IMR-90 (cell line): ENCODE measurements at regions not wholly inside any gene's neighbourhood (a gene's known extent, or its start where the extent isn't known, plus 50 kb on each side); places are given as distances from the start of the nearest gene placed in this dataset.

Experiments
- ATAC-seq: fragments of 200-7000 bp; cut with Tn5 transposase; 2 replicates; pipeline ENCODE4 v1.9.1; 2020; ENCODE audit warnings: low read depth, mild to moderate bottlenecking, moderate library complexity
- BruUV-seq: library from RNA; stranded (reverse); fragments of 400-500 nt; replicated peaks from 2 replicates; lab custom pipeline; 2021; lab: Mats Ljungman, UMichigan
- CTCF ChIA-PET: fragments of 300-600 bp; formaldehyde crosslinking; extraction: SDS; loops from one replicate; lab custom pipeline; 2021; ENCODE audit warnings: antibody characterized with exemption; lab: Yijun Ruan, JAX
- POLR2A ChIA-PET: fragments of 300-600 bp; sonication (Branson Sonifier 250); formaldehyde crosslinking; loops from one replicate; lab custom pipeline; 2022; ENCODE audit warnings: antibody characterized with exemption; ENCODE audit not compliant: unreplicated experiment; lab: Charles Lee
- DNase-seq: peaks from one replicate; pipeline ENCODE4 v3.0.0; 2013
- H2AFZ ChIP-seq: replicated peaks from 2 replicates; pipeline ENCODE3; 2013; ENCODE audit warnings: low read length, mild to moderate bottlenecking; ENCODE audit not compliant: poor library complexity
- H2AK5ac ChIP-seq: 2 replicates; pipeline ENCODE4 v1.6.1; 2013; ENCODE audit warnings: low read depth, low read length, inconsistent platforms
- H2AK9ac ChIP-seq: replicated peaks from 2 replicates; pipeline ENCODE3; 2013; ENCODE audit warnings: mild to moderate bottlenecking, low read depth, low read length, moderate library complexity; ENCODE audit not compliant: poor library complexity
- H2BK120ac ChIP-seq: 2 replicates; pipeline ENCODE4 v1.6.1; 2013; ENCODE audit warnings: low read depth, low read length, inconsistent platforms
- H2BK15ac ChIP-seq: 3 replicates; pipeline ENCODE4 v1.6.1; 2013; ENCODE audit warnings: low read depth, low read length, inconsistent platforms
- H2BK20ac ChIP-seq: 2 replicates; pipeline ENCODE4 v1.6.1; 2013; ENCODE audit warnings: low read depth, mild to moderate bottlenecking, inconsistent platforms, low read length, moderate library complexity
- H2BK5ac ChIP-seq: 2 replicates; pipeline ENCODE4 v1.6.1; 2013; ENCODE audit warnings: mild to moderate bottlenecking, low read depth, low read length, inconsistent platforms; ENCODE audit not compliant: poor library complexity, severe bottlenecking
- H3K14ac ChIP-seq: replicated peaks from 2 replicates; pipeline ENCODE4 v1.6.1; 2013; ENCODE audit warnings: low read depth, low read length, inconsistent platforms
- H3K18ac ChIP-seq: 2 replicates; pipeline ENCODE4 v1.6.1; 2013; ENCODE audit warnings: low read depth, low read length, control low read depth
- H3K23ac ChIP-seq: 2 replicates; pipeline ENCODE4 v1.6.1; 2013; ENCODE audit warnings: low read depth, low read length, inconsistent platforms
- H3K27ac ChIP-seq: 2 replicates; pipeline ENCODE4 v1.5.1; 2013; ENCODE audit warnings: mild to moderate bottlenecking, control low read depth, low read length; ENCODE audit not compliant: insufficient read depth
- H3K27me3 ChIP-seq: 2 replicates; pipeline ENCODE4 v1.6.1; 2013; ENCODE audit warnings: low read length; ENCODE audit not compliant: control insufficient read depth, insufficient read depth
- H3K36me3 ChIP-seq: 2 replicates; pipeline ENCODE4 v1.6.1; 2013; ENCODE audit warnings: low read length, mixed read lengths; ENCODE audit not compliant: control insufficient read depth, insufficient read depth
- H3K4ac ChIP-seq: 2 replicates; pipeline ENCODE4 v1.6.1; 2013; ENCODE audit warnings: low read depth, low read length, inconsistent platforms
- H3K4me1 ChIP-seq: 2 replicates; pipeline ENCODE4 v1.6.1; 2013; ENCODE audit warnings: low read length, mixed read lengths; ENCODE audit not compliant: control insufficient read depth, insufficient read depth
- H3K4me2 ChIP-seq: 2 replicates; pipeline ENCODE4 v1.6.1; 2013; ENCODE audit warnings: low read depth, mild to moderate bottlenecking, control low read depth, low read length, moderate library complexity
- H3K4me3 ChIP-seq: 2 replicates; pipeline ENCODE4 v1.5.1; 2013; ENCODE audit warnings: low read depth, mild to moderate bottlenecking, control low read depth, low read length, moderate library complexity; ENCODE audit not compliant: insufficient read depth
- H3K56ac ChIP-seq: 2 replicates; pipeline ENCODE4 v1.6.1; 2013; ENCODE audit warnings: low read length, inconsistent platforms; ENCODE audit not compliant: insufficient read depth; ENCODE audit errors: extremely low read depth
- H3K79me1 ChIP-seq, 2 experiments: 2 replicates each; pipeline ENCODE4 v1.6.1; 2013; ENCODE audit warnings: low read length in 2 of 2, inconsistent platforms in 1 of 2, low read depth in 1 of 2
- H3K9ac ChIP-seq: 2 replicates; pipeline ENCODE4 v1.6.1; 2013; ENCODE audit warnings: low read depth, low read length, control low read depth
- H3K9me1 ChIP-seq: 2 replicates; pipeline ENCODE4 v1.6.1; 2013; ENCODE audit warnings: low read length, inconsistent platforms; ENCODE audit not compliant: insufficient read depth
- H3K9me3 ChIP-seq: 2 replicates; pipeline ENCODE4 v1.6.1; 2013; ENCODE audit warnings: low read length; ENCODE audit not compliant: control insufficient read depth, insufficient read depth
- H4K20me1 ChIP-seq: 2 replicates; pipeline ENCODE4 v1.6.1; 2013; ENCODE audit warnings: low read length, inconsistent platforms; ENCODE audit not compliant: insufficient read depth
- H4K5ac ChIP-seq: 2 replicates; pipeline ENCODE4 v1.6.1; 2013; ENCODE audit warnings: mild to moderate bottlenecking, low read depth, low read length, control low read depth
- H4K8ac ChIP-seq, 2 experiments: 2 replicates each; pipeline ENCODE4 v1.6.1; 2013; ENCODE audit warnings: low read depth in 2 of 2, low read length in 2 of 2, control low read depth in 1 of 2, inconsistent platforms in 1 of 2
- H4K91ac ChIP-seq: 2 replicates; pipeline ENCODE4 v1.6.1; 2013; ENCODE audit warnings: low read depth, low read length, inconsistent platforms; ENCODE audit not compliant: insufficient read depth
- CEBPB ChIP-seq: IDR thresholded peaks from 2 replicates; pipeline ENCODE4 v1.6.1; 2012; ENCODE audit warnings: low read depth, low read length, improper control_type of control experiment
- MAFK ChIP-seq: IDR thresholded peaks from 2 replicates; pipeline ENCODE4 v1.6.1; 2012; ENCODE audit warnings: low read depth, low read length, improper control_type of control experiment
- WGBS, 2 experiments: methylation state at CpG; one replicate each; pipeline versions ENCODE4 v1.1.5 to v1.1.7; 2013; ENCODE audit warnings: missing lambda C conversion rate in 2 of 2; ENCODE audit not compliant: insufficient read length in 1 of 2; ENCODE audit errors: extremely low coverage in 2 of 2; 5-methylcytosine and 5-hydroxymethylcytosine counted together
- dilution Hi-C: fragments of 300-500 bp; cut with HindIII; formaldehyde crosslinking; loops from one replicate; pipeline ENCODE4 v1.14.3; 2018; ENCODE audit warnings: low sequenced_read_pairs; ENCODE audit not compliant: unreplicated experiment
- in situ Hi-C: fragments of 300-500 bp; cut with MboI; formaldehyde crosslinking; loops from 3 replicates; pipeline ENCODE4 v1.14.3; 2019; ENCODE audit warnings: low sequenced_read_pairs, inconsistent platforms, mixed read lengths
- intact Hi-C: fragments of 100-400 bp; cut with micrococcal nuclease; formaldehyde crosslinking; loops from 2 replicates; pipeline ENCODE4 v1.10.0; 2022

DNA sequence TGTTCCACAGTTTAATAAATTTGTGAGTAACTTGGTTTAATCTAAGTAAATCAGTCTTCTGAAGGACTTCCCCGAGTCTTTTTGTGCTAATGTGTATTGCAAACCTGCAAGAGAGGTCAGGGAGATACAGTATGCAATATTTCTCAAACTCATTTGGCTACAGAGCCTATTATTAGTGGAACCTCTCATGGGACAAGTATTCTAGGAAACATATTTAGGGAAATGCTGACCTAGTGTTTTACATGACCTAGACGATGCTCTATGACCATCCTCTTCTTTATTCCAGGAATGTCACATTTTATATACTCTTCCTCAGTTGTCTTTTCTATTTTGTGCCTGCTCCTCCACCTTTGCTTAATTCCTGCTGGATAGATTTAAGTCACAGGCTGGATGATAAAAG is 327.8 kb upstream of the TBC1D5 start:
- no peaks in the 10 kb centered on the region for H3K4me1 ChIP-seq
- DNase-seq (no peak), ATAC-seq (no peak)
- H3K14ac ChIP-seq = no peak overlapping the region
- no peak overlapping the region for H3K4ac ChIP-seq
- H2AK9ac ChIP-seq = no peak overlapping the region
- intact Hi-C loops (no loop called here), dilution Hi-C loops (no loop called here), in situ Hi-C loops (no loop called here)
- no CpG with 5 or more reads among the region's 2 CpGs for WGBS, 2 experiments
- BruUV-seq = no TSS peak
- no peak overlapping the region for H3K23ac ChIP-seq
- no peak overlapping the region for H3K18ac ChIP-seq
- H4K91ac ChIP-seq = no peak overlapping the region
- no peaks in the 10 kb centered on the region for H3K9me3 ChIP-seq
- H4K5ac ChIP-seq = no peak overlapping the region
- H2BK15ac ChIP-seq = no peak overlapping the region
- no peak overlapping the region for H2AK5ac ChIP-seq
- no peak overlapping the region for H2BK20ac ChIP-seq
- H3K4me3 ChIP-seq = no peak overlapping the region
- POLR2A ChIA-PET = no interaction called here
- no peak overlapping the region for H3K4me2 ChIP-seq
- no peaks in the 10 kb centered on the region for H3K79me1 ChIP-seq
- H2BK120ac ChIP-seq = no peak overlapping the region
- no peak overlapping the region for H4K8ac ChIP-seq
- H3K36me3 ChIP-seq = no peaks in the 10 kb centered on the region
- no peak overlapping the region for H2BK5ac ChIP-seq
- TF ChIP-seq MAFK (peak; percentile 56), CEBPB (no peak)
- CTCF ChIA-PET = no interaction called here
- H3K9ac ChIP-seq = no peak overlapping the region
- no peak overlapping the region for H3K56ac ChIP-seq
- no peak overlapping the region for H3K27ac ChIP-seq
- no peaks in the 10 kb centered on the region for H3K27me3 ChIP-seq
- no peak overlapping the region for H2AFZ ChIP-seq
- no peaks in the 10 kb centered on the region for H4K20me1 ChIP-seq
- no peaks in the 10 kb centered on the region for H3K9me1 ChIP-seq
